Adrenal gland (tissue), 5 donors: ENCODE measurements at regions not wholly inside any gene's neighbourhood (a gene's known extent, or its start where the extent isn't known, plus 50 kb on each side); places are given as distances from the start of the nearest gene placed in this dataset.

Source experiments
- POLR2A ChIP-seq, 2 donors: fragments of 450-650 bp; IDR thresholded peaks; one replicate each; pipeline ENCODE4 v1.6.1; 2017; ENCODE audit warnings: antibody characterized with exemption in 2 of 2, mild to moderate bottlenecking in 2 of 2, moderate library complexity in 1 of 2
- TF ChIP-seq, protein P1 (sequence below), 6 experiments: fragments of 450-650 bp in 4 of 6; fragments of 200-600 bp in 2 of 6; sonication (generic) in 1 of 6; IDR thresholded peaks; 1 replicate in 5 of 6; 2 replicates in 1 of 6; pipeline versions ENCODE4 v1.5.1 to v1.8.0; 2016 to 2021; ENCODE audit warnings: antibody characterized with exemption in 6 of 6, mild to moderate bottlenecking in 2 of 6, moderate library complexity in 1 of 6
- donor health status: DM: no; HTN: no; CAD: no.

GRCh38 chr1:234852659-234853058 lies 242.7 kb upstream of the IRF2BP2 start:
- TF ChIP-seq, protein P1, sequence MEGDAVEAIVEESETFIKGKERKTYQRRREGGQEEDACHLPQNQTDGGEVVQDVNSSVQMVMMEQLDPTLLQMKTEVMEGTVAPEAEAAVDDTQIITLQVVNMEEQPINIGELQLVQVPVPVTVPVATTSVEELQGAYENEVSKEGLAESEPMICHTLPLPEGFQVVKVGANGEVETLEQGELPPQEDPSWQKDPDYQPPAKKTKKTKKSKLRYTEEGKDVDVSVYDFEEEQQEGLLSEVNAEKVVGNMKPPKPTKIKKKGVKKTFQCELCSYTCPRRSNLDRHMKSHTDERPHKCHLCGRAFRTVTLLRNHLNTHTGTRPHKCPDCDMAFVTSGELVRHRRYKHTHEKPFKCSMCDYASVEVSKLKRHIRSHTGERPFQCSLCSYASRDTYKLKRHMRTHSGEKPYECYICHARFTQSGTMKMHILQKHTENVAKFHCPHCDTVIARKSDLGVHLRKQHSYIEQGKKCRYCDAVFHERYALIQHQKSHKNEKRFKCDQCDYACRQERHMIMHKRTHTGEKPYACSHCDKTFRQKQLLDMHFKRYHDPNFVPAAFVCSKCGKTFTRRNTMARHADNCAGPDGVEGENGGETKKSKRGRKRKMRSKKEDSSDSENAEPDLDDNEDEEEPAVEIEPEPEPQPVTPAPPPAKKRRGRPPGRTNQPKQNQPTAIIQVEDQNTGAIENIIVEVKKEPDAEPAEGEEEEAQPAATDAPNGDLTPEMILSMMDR (IDR thresholded peaks at IDR 0.05) = no peak
- no peak for TF ChIP-seq POLR2A (IDR thresholded peaks at IDR 0.05)
